ENCODE measurements at regions not wholly inside any gene's neighbourhood (a gene's known extent, or its start where the extent isn't known, plus 50 kb on each side); places are given as distances from the start of the nearest gene placed in this dataset.

DNA sequence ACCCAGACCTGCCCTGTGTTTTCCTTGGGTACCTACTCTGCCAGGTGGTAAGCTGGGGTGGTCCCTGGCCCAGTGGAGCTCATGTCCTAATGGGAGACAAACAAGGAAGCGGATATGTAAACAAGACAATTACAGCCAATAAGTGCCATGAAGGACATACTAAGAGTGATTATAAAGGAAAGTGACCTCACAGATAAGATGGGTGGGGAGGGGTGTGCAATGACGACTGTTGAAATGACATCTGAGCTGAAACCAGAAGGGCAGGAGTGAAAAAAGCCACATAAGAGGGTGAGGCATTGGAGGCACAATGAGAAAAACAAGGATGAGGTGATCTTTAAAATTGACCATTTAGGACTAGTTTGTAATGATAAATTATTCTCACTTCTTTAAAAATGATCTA, 336.2 kb upstream of the IL12A start:
- intact Hi-C loops (cut with micrococcal nuclease), result no loop called here
- Mint-ChIP-seq H3K9me3 (no peaks in the 10 kb centered on the region), H3K36me3 (ENCODE audit: low read depth) (no peaks in the 10 kb centered on the region), H3K4me3 (no peak overlapping the region), H3K27ac (no peak overlapping the region), H3K27me3 (no peaks in the 10 kb centered on the region), H3K4me1 (ENCODE audit: low read depth) (no peaks in the 10 kb centered on the region)
- TF ChIP-seq, protein P1, sequence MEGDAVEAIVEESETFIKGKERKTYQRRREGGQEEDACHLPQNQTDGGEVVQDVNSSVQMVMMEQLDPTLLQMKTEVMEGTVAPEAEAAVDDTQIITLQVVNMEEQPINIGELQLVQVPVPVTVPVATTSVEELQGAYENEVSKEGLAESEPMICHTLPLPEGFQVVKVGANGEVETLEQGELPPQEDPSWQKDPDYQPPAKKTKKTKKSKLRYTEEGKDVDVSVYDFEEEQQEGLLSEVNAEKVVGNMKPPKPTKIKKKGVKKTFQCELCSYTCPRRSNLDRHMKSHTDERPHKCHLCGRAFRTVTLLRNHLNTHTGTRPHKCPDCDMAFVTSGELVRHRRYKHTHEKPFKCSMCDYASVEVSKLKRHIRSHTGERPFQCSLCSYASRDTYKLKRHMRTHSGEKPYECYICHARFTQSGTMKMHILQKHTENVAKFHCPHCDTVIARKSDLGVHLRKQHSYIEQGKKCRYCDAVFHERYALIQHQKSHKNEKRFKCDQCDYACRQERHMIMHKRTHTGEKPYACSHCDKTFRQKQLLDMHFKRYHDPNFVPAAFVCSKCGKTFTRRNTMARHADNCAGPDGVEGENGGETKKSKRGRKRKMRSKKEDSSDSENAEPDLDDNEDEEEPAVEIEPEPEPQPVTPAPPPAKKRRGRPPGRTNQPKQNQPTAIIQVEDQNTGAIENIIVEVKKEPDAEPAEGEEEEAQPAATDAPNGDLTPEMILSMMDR (IDR thresholded peaks at IDR 0.05), result no peak
- ChIA-PET CTCF (no interaction called here), POLR2A (no interaction called here)
- no peak for ATAC-seq
- DNase-seq, result no peak

DNA sequence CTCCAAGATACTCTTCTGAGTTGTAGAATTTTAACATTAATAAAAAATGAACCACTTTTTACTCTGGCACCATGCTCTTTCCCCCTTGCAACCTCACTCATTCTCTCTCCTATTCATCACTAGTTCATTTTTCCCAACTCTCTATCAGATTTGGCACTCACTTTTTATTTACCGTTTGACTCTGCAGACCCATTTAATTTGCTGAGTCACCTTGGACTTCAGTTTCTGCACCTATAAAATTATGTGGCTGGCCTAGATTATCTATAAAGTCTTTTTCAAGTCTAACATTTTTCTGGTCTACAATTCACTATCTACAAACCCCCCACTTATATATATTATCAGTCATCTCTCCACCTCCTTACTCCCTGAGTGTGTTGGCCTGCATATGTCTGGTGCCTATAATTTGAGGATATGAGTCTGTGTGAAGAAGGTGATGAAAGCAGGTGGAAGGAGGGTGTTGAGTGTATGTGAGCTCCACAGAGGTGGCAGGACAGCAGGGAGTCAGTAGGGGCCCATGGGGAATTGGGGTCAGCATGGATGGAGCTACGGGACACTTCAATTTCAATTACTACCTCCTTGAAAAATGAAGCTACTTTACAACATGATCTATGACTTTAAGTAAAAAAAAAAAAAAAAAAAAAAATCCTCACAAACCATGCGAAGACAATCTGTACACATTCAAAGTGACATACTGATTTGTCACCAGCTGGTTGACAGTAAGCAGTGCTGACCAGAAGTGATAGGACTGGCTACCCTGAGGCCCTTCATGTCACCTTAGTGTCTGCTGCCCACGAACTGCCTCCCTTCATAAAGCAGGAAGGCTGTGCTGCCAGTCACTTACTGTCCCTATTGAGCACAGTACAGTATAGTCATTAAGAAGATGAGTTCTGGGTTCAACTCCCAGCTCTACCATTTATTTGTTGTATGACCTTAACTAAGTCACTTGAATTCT, 334.2 kb upstream of the IL12A start:
- H3K9me3 Mint-ChIP-seq, result no peaks in the 10 kb centered on the region
- intact Hi-C loops (cut with micrococcal nuclease), result no loop called here
- TF ChIP-seq, protein P1 (IDR thresholded peaks at IDR 0.05), result no peak
- no peaks in the 10 kb centered on the region for H3K36me3 Mint-ChIP-seq (ENCODE audit: low read depth)
- H3K4me1 Mint-ChIP-seq (ENCODE audit: low read depth), result no peaks in the 10 kb centered on the region
- ChIA-PET CTCF (no interaction called here), POLR2A (no interaction called here)
- H3K27ac Mint-ChIP-seq, result no peak overlapping the region
- no peaks in the 10 kb centered on the region for H3K27me3 Mint-ChIP-seq
- ATAC-seq (no peak), DNase-seq (no peak)
- H3K4me3 Mint-ChIP-seq, result no peak overlapping the region

DNA sequence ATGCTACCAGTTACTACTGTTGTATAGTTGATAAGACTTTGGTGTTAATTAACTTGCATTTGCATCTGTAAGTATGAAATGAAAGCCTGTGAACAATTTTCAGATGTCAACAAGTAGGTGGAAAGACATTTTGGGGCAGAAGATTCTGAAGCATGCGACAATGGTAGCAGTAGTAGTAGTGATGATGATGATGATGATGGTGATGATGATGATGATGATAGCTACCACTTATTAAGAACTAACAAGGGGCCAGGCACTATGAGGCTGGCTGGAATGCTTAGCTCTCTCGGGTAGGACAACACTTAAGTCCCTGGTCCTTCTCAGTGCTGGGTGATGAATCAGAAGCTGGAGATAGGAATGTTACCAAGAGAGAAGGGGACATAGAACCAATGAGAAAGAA, 333.4 kb upstream of the IL12A start:
- H3K9me3 Mint-ChIP-seq, result no peaks in the 10 kb centered on the region
- ATAC-seq, result no peak

DNA sequence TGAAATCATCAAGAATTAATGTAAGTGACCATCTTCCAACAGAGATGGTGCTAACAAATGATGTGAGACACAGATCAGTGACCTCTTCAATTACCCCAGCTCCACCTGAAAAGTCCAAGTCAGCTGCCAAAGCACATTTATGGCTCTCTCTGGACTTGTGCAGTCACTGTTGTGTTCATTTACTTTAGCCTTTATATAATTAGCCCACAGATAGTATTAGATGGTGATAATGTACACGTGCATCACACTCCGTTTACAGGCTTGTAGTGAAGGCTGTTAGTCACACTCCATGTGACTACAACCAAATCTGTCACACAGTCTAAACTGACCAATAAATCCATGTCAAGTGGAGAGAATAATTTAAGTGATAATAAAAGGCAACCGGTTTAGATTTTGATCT, 331.5 kb upstream of the IL12A start:
- Mint-ChIP-seq H3K4me1 (ENCODE audit: low read depth) (no peaks in the 10 kb centered on the region), H3K27me3 (peaks cover 2% of the 10 kb centered on the region), H3K9me3 (peaks cover 3% of the 10 kb centered on the region), H3K36me3 (ENCODE audit: low read depth) (no peaks in the 10 kb centered on the region), H3K27ac (no peak overlapping the region), H3K4me3 (no peak overlapping the region)
- TF ChIP-seq, protein P1 (IDR thresholded peaks at IDR 0.05), result no peak
- DNase-seq (no peak), ATAC-seq (no peak)
- ChIA-PET POLR2A (no interaction called here), CTCF (no interaction called here)
- intact Hi-C loops (cut with micrococcal nuclease), result no loop called here

More for the DNA sequence above, 333.4 kb upstream of the IL12A start:
- CTCF ChIA-PET, result no interaction called here
- DNase-seq, result no peak
- POLR2A ChIA-PET, result no interaction called here
- no peak overlapping the region for H3K4me3 Mint-ChIP-seq
- intact Hi-C loops (cut with micrococcal nuclease), result no loop called here
- H3K27ac Mint-ChIP-seq, result no peak overlapping the region
- H3K4me1 Mint-ChIP-seq (ENCODE audit: low read depth), result no peaks in the 10 kb centered on the region
- H3K27me3 Mint-ChIP-seq, result no peaks in the 10 kb centered on the region
- no peaks in the 10 kb centered on the region for H3K36me3 Mint-ChIP-seq (ENCODE audit: low read depth)
- TF ChIP-seq, protein P1 (IDR thresholded peaks at IDR 0.05), result no peak

DNA sequence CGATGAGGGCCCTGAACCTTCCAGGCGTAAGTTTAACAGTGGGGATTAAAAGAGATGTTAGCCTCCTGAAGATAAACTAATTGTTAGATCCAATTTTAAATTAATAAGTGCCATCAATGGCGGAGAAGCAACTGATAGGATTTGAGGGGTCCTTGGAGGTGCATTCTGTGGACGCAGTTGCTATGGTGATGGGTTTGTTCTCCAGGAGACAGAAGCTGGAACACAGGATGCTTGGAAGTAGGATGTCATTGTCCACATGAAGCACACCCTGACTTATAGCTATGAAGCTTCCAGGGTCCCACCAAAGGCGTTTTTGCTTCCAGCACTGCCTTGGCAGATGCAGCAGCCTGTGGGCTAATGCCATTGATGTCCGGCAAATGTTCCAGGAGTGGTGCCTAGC, 331.0 kb upstream of the IL12A start:
- TF ChIP-seq, protein P1 (IDR thresholded peaks at IDR 0.05), result no peak
- Mint-ChIP-seq H3K36me3 (ENCODE audit: low read depth) (no peaks in the 10 kb centered on the region), H3K4me3 (no peak overlapping the region), H3K4me1 (ENCODE audit: low read depth) (no peaks in the 10 kb centered on the region), H3K27ac (no peak overlapping the region), H3K9me3 (peaks cover 3% of the 10 kb centered on the region), H3K27me3 (peaks cover 2% of the 10 kb centered on the region)
- POLR2A ChIA-PET, result no interaction called here
- DNase-seq, result no peak
- ATAC-seq, result no peak
- CTCF ChIA-PET, result no interaction called here
- intact Hi-C loops (cut with micrococcal nuclease), result no loop called here
